Iris pigment epithelial cell (primary cell): ENCODE measurements at regions not wholly inside any gene's neighbourhood (a gene's known extent, or its start where the extent isn't known, plus 50 kb on each side); places are given as distances from the start of the nearest gene placed in this dataset.

ENCODE experiments used
- DNase-seq: peaks from one replicate; pipeline ENCODE4 v3.0.0-alpha.2; 2011; ENCODE audit warnings: low read depth

GRCh38 chr18:78213361-78213994 is 766.1 kb upstream of the SALL3 start:
- no peak for DNase-seq

GRCh38 chr18:78221496-78221895 is 758.1 kb upstream of the SALL3 start:
- DNase-seq, result no peak

DNA sequence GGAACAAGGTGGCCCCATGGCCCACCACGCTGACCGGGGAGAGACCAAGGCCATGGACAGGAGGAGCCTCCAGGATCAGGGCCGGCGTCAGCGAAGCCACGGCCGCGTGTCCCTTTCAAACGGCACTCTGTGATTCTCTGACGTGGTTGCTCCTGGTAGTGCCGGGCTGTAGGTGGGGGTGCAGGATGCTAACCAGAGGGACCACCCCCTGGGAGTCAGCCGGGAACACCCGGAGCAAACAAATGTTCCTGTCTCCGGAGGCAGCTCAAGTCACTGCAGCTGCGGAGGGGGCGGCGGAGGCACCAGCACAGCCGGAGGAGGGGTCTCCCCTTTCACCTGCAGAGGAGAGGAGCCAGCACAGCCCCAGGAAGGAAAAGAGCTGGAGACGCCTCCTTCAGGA is 750.6 kb upstream of the SALL3 start:
- DNase-seq, result no peak

DNA sequence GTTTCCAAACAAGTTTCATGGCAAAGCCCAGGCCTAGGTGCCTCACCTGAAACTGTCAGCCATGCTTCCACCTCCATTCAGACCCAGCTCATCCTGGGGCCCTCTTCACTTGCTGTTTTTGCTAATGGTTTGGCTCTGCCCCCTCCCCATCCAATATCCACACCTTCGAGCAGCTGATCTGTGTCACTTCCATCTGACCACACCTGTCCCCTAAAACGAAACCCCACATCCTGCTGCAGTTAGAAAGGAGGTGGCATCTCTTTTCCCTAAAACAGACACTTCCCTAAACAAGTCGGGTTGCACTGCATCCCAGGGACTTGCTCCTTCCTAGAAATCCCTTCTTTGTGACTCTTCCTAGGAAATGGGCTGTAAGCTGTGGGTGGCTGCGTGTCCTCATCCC is 748.7 kb upstream of the SALL3 start:
- no peak for DNase-seq

- DNase-seq, result no peak
Measured at GRCh38 chr18:78232196-78232595, 747.4 kb upstream of the SALL3 start.

DNA sequence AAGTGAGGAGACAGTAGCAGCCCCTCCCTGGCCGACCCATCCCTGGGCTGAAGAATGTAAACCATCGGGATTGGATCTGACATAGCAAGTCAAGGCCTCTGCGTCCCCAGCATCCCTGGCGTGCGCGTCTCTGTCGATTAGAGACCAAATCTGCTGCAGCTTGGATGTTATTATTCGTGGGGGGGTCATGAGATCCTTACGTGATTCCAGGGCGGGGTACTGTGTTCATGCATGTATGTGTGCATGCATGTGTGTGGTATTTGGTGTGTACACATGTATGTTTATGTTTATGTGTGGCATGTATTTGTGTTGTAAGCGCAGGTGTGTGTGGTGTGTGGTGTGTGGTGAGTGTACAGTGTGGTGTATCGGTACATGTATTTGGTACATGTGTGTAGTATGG is 741.8 kb upstream of the SALL3 start:
- DNase-seq, result no peak

DNA sequence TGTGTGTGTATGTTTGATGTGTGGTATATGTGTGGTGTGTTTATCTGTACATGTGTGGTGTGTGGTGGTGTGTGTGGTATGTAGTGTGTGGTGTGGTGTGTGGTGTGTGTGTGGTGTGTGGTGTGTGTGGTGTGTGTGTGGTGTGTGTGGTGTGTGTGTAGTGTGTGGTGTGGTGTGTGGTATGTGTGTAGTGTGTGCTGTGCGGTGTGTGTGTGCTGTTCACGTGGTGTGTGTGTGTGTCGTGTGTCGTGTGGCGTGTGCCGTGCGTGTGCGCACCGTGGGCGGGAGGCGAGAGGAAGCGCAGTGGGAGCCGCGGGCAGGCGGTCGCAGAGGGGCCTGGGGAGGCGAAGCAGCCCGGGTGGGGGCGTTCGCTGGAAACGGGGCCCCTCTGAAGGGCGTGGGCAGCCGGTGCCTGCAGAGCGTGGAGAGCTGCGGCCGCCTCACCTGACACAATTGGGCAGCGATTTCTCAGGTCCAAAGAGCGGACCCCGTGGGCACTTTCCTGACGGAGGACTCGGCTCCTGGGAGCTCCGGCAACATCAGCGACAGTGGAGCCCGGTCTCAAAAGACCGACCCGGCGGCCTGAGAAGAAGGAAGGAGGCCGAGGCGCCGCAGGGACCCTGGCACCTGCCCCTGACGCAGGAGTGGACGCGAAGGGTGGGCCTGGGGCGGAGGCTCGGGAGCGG is 741.1 kb upstream of the SALL3 start:
- no peak for DNase-seq

- DNase-seq, result no peak
Measured at GRCh38 chr18:78239090-78239457, 740.5 kb upstream of the SALL3 start.

DNA sequence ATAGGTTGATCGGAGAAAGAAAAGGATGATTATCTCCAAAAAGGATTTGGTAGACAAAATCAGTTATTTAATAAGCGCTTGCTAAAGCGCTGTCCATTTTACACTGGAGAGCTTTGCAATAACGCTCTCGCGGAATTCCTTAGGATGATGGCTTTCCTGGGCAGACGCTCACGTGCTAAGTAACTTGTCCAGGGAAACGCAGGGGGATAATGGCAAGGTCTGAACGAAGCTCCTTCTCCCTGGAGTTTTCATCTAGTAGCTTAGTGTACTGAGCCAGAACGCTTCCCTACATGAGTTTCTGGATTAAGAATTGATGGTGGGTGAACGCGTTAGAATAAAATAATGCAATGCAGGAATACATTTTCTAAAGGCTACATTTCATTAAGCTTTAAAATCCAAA is 739.5 kb upstream of the SALL3 start:
- DNase-seq, result no peak

GRCh38 chr18:78240627-78241252 is 738.9 kb upstream of the SALL3 start:
- DNase-seq, result no peak

DNA sequence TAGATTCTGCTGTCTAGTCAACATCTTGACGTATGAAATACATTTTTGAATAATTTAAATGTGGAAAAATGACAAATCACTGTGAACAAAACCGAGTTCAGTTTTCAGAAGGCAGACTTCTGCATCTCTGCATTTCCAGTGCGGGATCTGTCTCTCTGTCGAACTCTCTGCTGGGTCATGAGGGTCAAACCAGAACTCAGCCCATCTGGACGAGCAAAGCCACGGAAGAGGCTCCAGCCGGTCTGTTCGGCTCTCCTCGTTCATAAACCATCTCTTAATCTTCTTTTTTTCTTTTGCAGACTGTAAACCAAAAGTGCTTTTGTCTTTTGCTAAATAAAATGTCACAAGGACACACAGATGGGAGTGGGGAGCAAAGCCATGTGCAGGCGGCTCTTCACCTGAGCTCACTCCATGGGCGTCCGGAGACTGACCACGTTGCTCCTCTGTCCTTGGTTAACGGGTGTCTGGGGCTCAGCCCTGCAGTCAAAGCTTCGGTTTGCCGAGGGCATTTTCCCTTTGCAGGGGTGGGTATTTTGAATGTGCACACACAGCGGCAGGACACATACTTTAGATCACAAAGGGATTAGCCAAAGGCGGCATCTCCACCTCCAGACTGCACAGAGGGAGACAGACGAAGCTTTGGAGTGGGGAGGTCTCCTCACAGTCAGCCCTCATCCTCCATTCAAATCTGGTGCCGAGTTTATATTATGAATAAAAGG is 737.9 kb upstream of the SALL3 start:
- DNase-seq, result no peak

DNA sequence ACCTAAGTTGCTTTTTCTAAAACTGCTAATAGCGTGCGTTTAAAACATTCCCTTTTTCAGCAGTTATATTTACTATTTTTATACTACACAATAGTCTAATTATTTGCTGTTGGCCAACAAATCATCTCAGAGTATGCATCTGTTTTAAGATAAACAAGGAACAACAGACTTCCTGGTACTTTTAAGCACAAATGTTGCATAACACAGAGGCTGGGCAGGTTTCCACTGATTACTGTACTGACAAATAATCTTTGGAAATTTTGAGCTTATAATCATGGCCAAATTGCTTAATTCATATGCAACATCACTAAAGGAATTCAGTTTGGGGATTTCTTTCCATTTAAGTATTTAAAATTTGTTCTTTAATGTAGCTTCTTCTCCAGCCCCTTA is 737.4 kb upstream of the SALL3 start:
- DNase-seq, result peak; percentile 5

GRCh38 chr18:78242806-78243205 is 736.8 kb upstream of the SALL3 start:
- no peak for DNase-seq

DNA sequence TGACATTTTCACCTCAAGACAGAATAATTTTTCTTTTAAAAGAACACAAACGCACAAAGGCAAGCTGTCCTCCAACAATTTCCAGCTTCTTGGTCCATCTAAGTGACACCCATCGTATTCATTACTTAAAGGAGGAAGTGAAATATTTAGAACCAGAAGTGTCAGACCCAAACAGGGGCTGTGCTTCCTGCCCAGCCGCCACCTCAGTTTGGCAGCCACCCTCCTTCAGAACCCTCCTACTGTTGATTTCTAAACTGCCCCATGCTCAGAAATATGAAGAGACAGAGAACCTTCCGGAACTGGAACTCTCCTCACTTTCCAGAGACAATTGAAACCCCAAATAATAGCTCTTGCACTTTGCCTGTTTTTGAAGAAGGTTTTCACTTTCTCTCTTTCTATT is 734.8 kb upstream of the SALL3 start:
- no peak for DNase-seq

DNA sequence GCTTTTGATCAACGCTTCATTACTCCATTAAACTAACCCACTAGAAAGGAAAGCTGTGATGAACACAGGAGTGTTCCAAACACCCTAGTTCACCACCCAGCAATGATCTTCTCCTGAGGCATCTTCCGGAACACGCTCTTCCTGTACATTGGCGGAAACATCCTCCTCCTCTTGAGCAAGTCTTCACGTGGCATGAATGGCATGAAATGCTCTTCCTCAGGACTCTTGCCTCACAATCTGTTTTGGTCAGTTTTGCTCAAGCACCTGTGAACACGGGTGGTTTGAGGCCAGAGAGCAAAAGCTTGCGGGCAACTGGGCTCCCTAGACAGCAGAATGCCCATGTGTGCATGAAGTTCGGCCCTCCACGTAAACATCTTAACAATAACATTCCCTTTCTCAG is 734.2 kb upstream of the SALL3 start:
- no peak for DNase-seq

GRCh38 chr18:78246050-78246449 is 733.6 kb upstream of the SALL3 start:
- no peak for DNase-seq

- DNase-seq, result no peak
Measured at GRCh38 chr18:78246588-78246987, 733.0 kb upstream of the SALL3 start.

- no peak for DNase-seq
Measured at GRCh38 chr18:78247615-78248289, 731.9 kb upstream of the SALL3 start.

DNA sequence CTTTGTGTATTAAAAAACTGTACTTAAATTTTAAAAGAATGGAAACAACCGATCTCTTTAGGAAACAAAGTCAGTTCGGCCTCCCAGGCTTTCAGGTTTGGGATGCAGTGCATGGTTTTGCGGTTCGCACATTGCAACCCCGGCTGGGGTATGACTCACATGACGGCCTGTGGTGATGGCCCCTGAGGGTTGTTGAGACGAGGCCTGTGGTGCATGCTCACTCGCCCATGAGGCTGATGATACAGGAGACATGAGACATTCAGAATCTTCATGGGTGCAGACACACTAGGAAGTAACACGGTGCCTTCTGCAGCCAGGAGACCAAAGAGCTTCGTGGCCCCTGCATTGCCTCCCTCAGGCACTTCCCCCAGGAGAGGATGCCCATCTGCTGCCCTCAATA is 724.6 kb upstream of the SALL3 start:
- DNase-seq, result no peak

- no peak for DNase-seq
Measured at GRCh38 chr18:78268226-78268988, 711.2 kb upstream of the SALL3 start.

- DNase-seq, result no peak
Measured at GRCh38 chr18:78271790-78272189, 707.8 kb upstream of the SALL3 start.

- no peak for DNase-seq
Measured at GRCh38 chr18:78273876-78274275, 705.7 kb upstream of the SALL3 start.
